RWPE1 (cell line): ENCODE measurements at regions not wholly inside any gene's neighbourhood (a gene's known extent, or its start where the extent isn't known, plus 50 kb on each side); places are given as distances from the start of the nearest gene placed in this dataset.

Experiments used
- CTCF ChIA-PET: fragments of 350-600 bp; sonication (Branson Sonifier 250); formaldehyde crosslinking; extraction: SDS; loops from one replicate; lab custom pipeline; 2021; lab: Yijun Ruan, JAX
- POLR2A ChIA-PET: fragments of 400-600 bp; formaldehyde crosslinking; extraction: SDS; loops from one replicate; lab custom pipeline; 2020; ENCODE audit warnings: antibody characterized with exemption; ENCODE audit not compliant: low non-redundant PET; lab: Yijun Ruan, JAX
- DNase-seq: peaks from one replicate; pipeline ENCODE4 v3.0.0; 2012; ENCODE audit warnings: low spot score
- H3K27ac ChIP-seq: fragments of 450-650 bp; 2 replicates; pipeline ENCODE4 v1.5.1; 2017
- TF ChIP-seq, protein P1 (sequence below): fragments of 450-650 bp; conservative IDR thresholded peaks from 2 replicates; pipeline ENCODE4 v1.5.1; 2017; ENCODE audit warnings: low read depth, mild to moderate bottlenecking

DNA sequence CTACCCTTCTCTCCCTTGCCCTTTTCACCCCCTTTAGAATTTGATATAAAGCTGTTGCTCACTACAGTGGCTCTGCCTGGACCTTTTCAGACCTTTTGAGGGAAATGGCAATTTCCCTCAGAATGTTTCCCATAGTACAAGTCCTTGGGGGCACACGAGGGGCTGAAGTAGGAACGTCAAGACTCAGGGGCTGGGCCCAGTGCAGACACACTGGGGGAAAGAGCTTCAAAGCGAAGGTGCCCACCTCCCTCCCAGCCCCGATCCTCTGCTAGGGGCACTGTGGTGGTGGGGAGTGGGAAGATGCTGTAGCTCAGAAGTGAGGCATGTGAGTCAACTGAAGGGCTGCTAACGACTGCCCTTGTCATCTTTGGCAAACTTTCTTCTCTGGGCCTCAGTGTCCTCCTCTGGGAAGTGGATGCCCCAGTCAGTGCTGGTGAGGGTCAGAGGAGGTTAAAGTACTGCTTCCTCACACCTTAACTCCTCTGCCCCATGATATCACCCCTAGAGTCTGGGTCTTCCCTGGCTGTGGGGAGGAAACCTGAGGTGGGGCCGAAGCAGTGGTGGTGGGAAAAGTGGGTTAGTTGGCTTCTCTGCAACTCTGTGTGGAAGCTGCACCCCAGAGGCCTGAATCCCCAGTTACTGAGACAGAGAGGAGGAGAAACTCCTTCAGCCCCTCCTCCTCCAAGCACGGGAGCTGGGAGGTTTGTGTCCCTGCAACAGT is 425.3 kb upstream of the B3GAT1 start:
- POLR2A ChIA-PET: no interaction called here
- TF ChIP-seq, protein P1, sequence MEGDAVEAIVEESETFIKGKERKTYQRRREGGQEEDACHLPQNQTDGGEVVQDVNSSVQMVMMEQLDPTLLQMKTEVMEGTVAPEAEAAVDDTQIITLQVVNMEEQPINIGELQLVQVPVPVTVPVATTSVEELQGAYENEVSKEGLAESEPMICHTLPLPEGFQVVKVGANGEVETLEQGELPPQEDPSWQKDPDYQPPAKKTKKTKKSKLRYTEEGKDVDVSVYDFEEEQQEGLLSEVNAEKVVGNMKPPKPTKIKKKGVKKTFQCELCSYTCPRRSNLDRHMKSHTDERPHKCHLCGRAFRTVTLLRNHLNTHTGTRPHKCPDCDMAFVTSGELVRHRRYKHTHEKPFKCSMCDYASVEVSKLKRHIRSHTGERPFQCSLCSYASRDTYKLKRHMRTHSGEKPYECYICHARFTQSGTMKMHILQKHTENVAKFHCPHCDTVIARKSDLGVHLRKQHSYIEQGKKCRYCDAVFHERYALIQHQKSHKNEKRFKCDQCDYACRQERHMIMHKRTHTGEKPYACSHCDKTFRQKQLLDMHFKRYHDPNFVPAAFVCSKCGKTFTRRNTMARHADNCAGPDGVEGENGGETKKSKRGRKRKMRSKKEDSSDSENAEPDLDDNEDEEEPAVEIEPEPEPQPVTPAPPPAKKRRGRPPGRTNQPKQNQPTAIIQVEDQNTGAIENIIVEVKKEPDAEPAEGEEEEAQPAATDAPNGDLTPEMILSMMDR: no peak
- CTCF ChIA-PET: interaction anchor here (0.6 kb wide), 1 partner anchor 471 kb away, joined by 3 read pairs; no protein-coding TSS in a partner anchor
- no peak overlapping the region for H3K27ac ChIP-seq
- no peak for DNase-seq

DNA sequence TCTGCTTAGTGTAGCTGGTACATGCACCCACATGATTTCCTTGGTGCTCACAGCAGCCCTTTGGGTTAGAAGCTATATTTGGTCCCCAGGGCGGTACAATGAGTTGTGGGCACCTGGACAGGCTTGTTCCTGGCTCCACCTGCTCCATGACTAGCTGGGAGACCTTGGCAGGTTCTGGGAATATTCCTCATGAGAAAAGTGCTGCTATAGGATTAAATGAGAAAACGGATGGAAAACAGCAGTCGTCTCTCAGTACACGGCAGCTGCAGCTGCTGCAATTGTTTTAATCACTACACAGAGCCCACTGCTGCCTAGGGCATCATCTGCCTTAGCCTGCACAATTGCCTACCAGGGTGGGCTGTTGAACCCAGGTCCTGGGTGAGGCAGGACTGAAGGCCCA is 424.5 kb upstream of the B3GAT1 start:
- ChIA-PET POLR2A (no interaction called here), CTCF (no interaction called here)
- TF ChIP-seq, protein P1: no peak
- no peak for DNase-seq
- no peak overlapping the region for H3K27ac ChIP-seq

DNA sequence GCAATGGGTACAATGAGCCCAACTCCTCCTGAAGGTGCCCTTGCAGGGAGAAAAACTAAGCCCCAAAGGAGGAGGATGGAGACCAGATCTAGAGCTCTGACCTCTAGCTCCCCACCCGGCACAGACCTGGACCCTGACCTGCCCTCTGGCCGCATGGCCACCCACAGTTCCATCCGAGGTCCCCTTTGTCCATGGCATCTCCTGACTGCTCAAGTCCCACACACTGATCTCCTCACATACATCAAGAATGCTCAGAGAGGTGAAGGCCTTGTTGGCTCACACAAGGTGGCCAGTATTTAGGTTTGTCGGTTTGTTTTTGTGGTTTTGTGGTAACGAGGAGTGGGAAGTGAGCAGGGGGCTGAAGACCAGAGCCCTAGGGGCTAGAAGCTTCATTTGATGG is 423.5 kb upstream of the B3GAT1 start:
- CTCF ChIA-PET: no interaction called here
- DNase-seq: no peak
- TF ChIP-seq, protein P1: no peak
- POLR2A ChIA-PET: no interaction called here
- H3K27ac ChIP-seq: no peak overlapping the region

DNA sequence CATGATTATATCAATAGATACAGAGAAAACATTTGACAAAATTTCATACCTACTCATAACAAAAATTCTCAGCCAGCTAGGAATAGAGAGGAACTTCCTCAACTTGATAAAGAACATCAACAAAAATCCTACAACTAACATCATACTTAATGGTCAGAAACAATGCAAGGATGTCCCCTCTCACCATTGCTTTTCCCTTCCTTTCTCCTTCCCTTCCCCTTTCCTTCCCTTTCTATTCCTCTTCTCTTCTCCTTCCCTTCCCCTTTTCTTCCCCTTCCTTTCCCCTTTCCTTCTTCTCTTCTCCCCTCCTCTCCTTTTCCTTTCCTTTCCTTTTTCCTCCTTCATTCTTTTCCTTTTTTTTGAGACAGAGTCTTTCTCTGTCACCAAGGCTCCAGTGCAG is 418.3 kb upstream of the B3GAT1 start:
- CTCF ChIA-PET: interaction anchor here (0.7 kb wide), 1 partner anchor 9 kb away, joined by 4 read pairs; no protein-coding TSS in a partner anchor
- DNase-seq: no peak
- no peak overlapping the region for H3K27ac ChIP-seq
- POLR2A ChIA-PET: no interaction called here
- TF ChIP-seq, protein P1: no peak

DNA sequence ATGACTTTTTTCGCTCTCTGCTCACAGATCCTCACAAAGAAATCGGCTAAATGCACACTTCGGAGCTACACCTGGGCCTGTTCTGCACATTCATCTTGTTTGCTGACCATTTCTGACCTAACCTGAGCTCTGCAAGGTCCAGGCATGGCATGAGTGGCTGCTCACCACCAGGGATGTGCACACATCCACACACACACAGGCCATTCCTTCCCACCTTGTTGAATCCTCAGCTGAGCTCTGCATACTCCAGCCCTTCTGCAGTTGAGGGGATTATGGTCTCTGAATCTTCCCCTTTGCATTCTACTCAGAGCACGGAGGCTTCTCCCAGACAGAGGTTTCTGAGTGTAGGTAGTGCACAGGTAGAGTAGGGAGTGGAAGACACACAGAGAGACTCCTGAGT is 411.9 kb upstream of the B3GAT1 start:
- H3K27ac ChIP-seq: no peak overlapping the region
- ChIA-PET CTCF (no interaction called here), POLR2A (no interaction called here)

DNA sequence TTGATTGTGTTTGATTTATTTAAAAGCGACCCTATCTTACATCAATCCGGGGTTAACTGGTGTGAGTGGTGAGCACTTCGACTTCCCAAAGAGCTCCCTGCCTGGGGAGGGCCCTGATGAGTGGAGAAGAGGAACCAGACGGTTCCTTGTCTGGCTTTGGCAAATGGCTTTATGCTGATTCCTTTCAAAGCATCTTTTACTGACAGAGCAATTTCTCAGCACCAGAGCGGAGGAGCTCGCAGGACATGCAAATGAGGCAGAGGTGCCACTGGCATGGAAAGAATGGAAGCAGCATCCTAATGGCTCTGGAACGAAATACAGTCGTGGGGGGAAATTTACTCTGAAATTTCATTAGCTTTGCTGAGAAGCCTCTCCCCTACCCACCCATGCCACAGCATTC is 410.9 kb upstream of the B3GAT1 start:
- TF ChIP-seq, protein P1: no peak
- POLR2A ChIA-PET: no interaction called here
- no peak overlapping the region for H3K27ac ChIP-seq
- no peak for DNase-seq
- CTCF ChIA-PET: interaction anchor here (0.7 kb wide), 1 partner anchor 63 kb away, joined by 3 read pairs; no protein-coding TSS in a partner anchor

More for the DNA sequence above, 411.9 kb upstream of the B3GAT1 start:
- TF ChIP-seq, protein P1: no peak
- DNase-seq: no peak
